ENCODE measurements at regions not wholly inside any gene's neighbourhood (a gene's known extent, or its start where the extent isn't known, plus 50 kb on each side); places are given as distances from the start of the nearest gene placed in this dataset.

DNA sequence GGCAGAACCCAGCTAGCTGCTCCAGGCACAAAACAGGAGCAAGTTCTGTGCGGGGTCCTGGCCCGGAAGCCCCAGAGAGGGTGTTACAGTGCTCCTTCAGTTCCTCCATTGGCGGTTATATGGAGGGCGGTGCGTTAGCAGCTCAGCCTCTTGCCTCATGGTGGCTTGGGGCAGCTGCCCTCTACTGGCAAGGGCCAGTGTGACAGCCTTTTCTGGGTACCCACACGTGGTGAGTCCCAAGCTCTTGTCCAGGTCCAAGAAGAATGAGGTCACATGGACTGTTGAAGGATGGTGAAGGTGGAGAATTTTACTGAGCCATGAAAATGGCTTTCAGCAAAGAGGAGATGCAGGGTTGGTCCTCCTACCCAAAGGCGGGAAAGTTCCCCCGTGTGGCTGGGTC is 100.5 kb downstream of the WT1 start:
- Mint-ChIP-seq H3K9me3 (no peaks in the 10 kb centered on the region), H3K27ac (ENCODE audit: low read depth) (no peak overlapping the region), H3K4me1 (peaks cover 19% of the 10 kb centered on the region), H3K4me3 (no peak overlapping the region), H3K27me3 (peaks cover 74% of the 10 kb centered on the region), H3K36me3 (ENCODE audit: insufficient read depth) (no peaks in the 10 kb centered on the region)
- DNase-seq (ENCODE audit: low spot score in 2 of 2): no peak
- no peak for ATAC-seq (replicated peaks; ENCODE audit: extremely low read depth, poor library complexity, severe bottlenecking)
